ENCODE measurements at regions not wholly inside any gene's neighbourhood (a gene's known extent, or its start where the extent isn't known, plus 50 kb on each side); places are given as distances from the start of the nearest gene placed in this dataset.
A peak's percentile ranks its signal among the peaks of the same experiment; 100 is the strongest.

DNA sequence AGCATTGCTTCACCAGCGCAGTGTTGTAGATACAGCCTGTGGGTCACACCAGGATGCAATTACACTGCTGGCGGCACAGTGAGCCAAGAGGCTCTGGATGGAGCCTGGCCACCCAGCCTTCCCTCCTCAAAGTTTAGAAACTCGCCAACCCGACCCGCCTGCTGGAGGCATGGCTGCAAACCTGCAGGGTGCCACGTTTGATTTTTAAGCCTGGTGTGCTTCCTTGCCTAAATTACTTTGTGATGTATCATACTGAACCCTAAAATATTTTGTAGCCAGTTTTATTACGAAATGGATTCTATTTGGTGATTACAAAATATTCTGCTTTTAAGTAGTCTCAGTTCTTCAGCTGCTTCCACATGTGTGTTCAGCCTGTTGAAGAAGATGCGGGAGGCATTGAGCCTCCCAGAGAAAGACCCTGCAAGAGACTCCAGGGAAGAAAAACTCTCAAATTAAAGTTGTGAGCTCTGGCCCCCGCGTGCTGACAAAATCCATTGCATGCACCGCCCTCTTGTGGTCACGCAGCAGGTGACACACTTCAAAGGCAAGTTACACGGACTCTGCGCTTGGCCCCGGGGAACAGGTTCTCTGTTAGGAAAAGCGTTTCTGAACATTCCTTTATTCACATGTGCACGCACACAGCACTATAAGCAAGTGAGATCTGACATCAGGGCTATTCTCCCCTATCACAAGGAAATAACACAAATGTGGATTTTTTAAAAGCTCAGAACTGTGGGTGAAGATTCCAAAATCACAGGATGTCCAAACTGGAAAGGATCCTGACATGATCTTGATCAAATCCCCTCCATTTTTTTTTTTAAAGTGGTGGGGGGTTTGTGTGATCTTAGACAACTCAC is 63.0 kb upstream of the TWIST2 start:
- TF ChIP-seq YY1 (IDR thresholded peaks at IDR 0.05; ENCODE audit: low read depth) (no peak), RAD21 (IDR thresholded peaks at IDR 0.05; ENCODE audit: low read depth) (peak; percentile 83)

DNA sequence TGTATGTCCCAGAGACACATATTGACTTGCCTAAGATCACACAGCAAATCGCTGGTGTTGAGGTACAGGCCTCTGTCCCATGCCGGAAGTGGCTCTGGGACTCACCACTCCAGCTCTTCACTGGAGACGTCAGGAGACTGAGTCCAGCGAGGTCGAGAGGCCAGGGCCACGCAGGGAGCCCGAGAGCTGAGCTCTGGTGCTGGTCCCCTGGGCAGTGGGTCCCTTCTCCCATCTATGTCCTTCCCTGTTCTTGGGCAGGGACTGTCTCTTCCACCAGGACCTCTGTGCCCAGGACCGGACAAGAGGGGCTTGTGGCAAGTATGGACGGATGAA is 62.4 kb upstream of the TWIST2 start:
- TF ChIP-seq CEBPB (IDR thresholded peaks at IDR 0.05), result no peak
- no peak for TF ChIP-seq MAX (IDR thresholded peaks at IDR 0.05)
- TF ChIP-seq TEAD4 (IDR thresholded peaks at IDR 0.05), result no peak
- no peak for TF ChIP-seq USF1 (IDR thresholded peaks at IDR 0.05)

GRCh38 chr2:238786379-238786778 is 61.5 kb upstream of the TWIST2 start:
- TF ChIP-seq EP300 (IDR thresholded peaks at IDR 0.05; ENCODE audit: borderline replicate concordance) (no peak), ZBTB7A (IDR thresholded peaks at IDR 0.05; ENCODE audit: low read depth) (no peak), TAF1 (IDR thresholded peaks at IDR 0.05; ENCODE audit: low read depth) (no peak), TCF12 (IDR thresholded peaks at IDR 0.05; ENCODE audit: low read depth) (no peak), FOXM1 (IDR thresholded peaks at IDR 0.05; ENCODE audit: borderline replicate concordance, low read depth) (no peak), REST (IDR thresholded peaks at IDR 0.05; ENCODE audit: low read depth) (no peak), TEAD4 (IDR thresholded peaks at IDR 0.05) (no peak), RAD21 (IDR thresholded peaks at IDR 0.05; ENCODE audit: low read depth) (no peak), YY1 (IDR thresholded peaks at IDR 0.05; ENCODE audit: low read depth) (no peak), CREB1 (IDR thresholded peaks at IDR 0.05; ENCODE audit: low read depth) (no peak), USF1 (IDR thresholded peaks at IDR 0.05) (no peak), NFIC (IDR thresholded peaks at IDR 0.05) (no peak), MAX (IDR thresholded peaks at IDR 0.05) (no peak), CEBPB (IDR thresholded peaks at IDR 0.05) (no peak), EGR1 (IDR thresholded peaks at IDR 0.05) (no peak)

- TF ChIP-seq EP300 (IDR thresholded peaks at IDR 0.05; ENCODE audit: borderline replicate concordance) (no peak), TCF12 (IDR thresholded peaks at IDR 0.05; ENCODE audit: low read depth) (no peak), CEBPB (IDR thresholded peaks at IDR 0.05) (no peak), YY1 (IDR thresholded peaks at IDR 0.05; ENCODE audit: low read depth) (no peak), EGR1 (IDR thresholded peaks at IDR 0.05) (no peak), ZBTB7A (IDR thresholded peaks at IDR 0.05; ENCODE audit: low read depth) (no peak), NFIC (IDR thresholded peaks at IDR 0.05) (no peak), REST (IDR thresholded peaks at IDR 0.05; ENCODE audit: low read depth) (no peak), TEAD4 (IDR thresholded peaks at IDR 0.05) (no peak), FOXM1 (IDR thresholded peaks at IDR 0.05; ENCODE audit: borderline replicate concordance, low read depth) (no peak)
These were observed 60.9 kb upstream of the TWIST2 start for GRCh38 chr2:238786792-238787490.

GRCh38 chr2:238787501-238787900 is 60.4 kb upstream of the TWIST2 start:
- TF ChIP-seq TEAD4 (IDR thresholded peaks at IDR 0.05) (no peak), CREB1 (IDR thresholded peaks at IDR 0.05; ENCODE audit: low read depth) (no peak), EGR1 (IDR thresholded peaks at IDR 0.05) (no peak), CEBPB (IDR thresholded peaks at IDR 0.05) (no peak), RAD21 (IDR thresholded peaks at IDR 0.05; ENCODE audit: low read depth) (no peak), TAF1 (IDR thresholded peaks at IDR 0.05; ENCODE audit: low read depth) (no peak), REST (IDR thresholded peaks at IDR 0.05; ENCODE audit: low read depth) (no peak), MAX (IDR thresholded peaks at IDR 0.05) (no peak), TCF12 (IDR thresholded peaks at IDR 0.05; ENCODE audit: low read depth) (no peak), ZBTB7A (IDR thresholded peaks at IDR 0.05; ENCODE audit: low read depth) (no peak), YY1 (IDR thresholded peaks at IDR 0.05; ENCODE audit: low read depth) (no peak), NFIC (IDR thresholded peaks at IDR 0.05) (no peak), USF1 (IDR thresholded peaks at IDR 0.05) (no peak), EP300 (IDR thresholded peaks at IDR 0.05; ENCODE audit: borderline replicate concordance) (no peak), FOXM1 (IDR thresholded peaks at IDR 0.05; ENCODE audit: borderline replicate concordance, low read depth) (no peak)

Measured in Ishikawa (cell line).